ENCODE measurements at regions not wholly inside any gene's neighbourhood (a gene's known extent, or its start where the extent isn't known, plus 50 kb on each side); places are given as distances from the start of the nearest gene placed in this dataset.
"Not testable (repeated sequence)": the region's sequence is repeated elsewhere in the genome, so short reads cannot be mapped to it uniquely, and the experiment has no call there.

DNA sequence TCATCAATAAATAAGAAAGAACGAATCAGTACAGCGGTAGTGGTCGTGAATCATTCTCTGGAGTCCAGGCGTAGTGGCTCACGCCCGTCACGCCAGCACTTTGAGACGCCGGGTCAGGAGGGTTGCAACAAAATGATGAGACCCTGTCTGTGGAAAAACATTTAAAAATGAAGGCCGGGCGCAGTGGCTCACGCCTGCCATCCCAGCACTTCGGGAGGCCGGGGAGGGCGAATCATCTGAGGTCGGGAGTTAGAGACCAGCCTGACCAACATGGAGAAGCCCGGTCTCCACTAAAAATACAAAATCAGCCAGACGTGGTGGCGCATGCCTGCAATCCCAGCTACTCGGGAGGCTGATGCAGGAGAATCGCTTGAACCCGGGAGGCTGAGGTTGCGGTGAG, 111.8 kb upstream of the ANKRD30BL start:
- DNase-seq: not testable (repeated sequence)

DNA sequence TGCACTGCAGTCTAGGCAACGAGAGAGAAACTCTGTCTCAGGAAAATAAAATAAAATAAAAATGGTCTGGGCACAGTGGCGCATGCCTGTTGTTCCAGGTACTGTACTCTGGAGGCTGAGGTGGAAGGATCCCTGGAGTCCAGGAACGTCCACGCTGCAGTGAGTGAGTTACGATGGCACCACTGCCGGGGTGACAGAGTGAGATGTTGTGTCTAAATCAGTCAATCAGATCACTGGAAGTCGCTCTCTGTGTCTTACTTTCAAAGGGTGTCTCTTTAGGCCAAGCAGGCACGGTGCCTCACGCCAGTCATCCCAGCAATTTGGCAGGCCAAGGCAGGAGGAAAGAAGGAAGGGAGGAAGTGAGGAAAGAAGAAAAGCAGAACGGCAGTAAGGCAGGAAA, 112.2 kb upstream of the ANKRD30BL start:
- DNase-seq: no peak

DNA sequence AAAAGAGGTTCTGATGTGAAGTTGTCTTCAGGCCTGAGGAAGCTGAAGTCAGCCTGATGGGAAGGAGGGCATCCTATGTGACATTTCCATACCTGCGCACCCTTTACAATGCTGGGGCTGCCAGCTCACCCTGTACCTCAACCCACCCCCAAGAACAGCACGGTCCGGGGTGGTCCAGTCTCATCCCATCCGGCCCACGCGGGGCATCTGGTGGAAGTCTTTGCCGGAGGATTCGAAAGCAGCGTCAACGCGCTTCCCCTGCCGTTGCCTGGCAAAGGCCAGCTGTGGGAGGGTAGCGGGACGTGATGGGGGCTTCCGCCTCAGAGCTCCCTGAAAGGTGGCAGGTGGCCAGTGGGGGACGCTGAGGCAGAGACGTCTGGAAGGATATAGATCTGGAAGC, 113.6 kb upstream of the ANKRD30BL start:
- DNase-seq: no peak

DNA sequence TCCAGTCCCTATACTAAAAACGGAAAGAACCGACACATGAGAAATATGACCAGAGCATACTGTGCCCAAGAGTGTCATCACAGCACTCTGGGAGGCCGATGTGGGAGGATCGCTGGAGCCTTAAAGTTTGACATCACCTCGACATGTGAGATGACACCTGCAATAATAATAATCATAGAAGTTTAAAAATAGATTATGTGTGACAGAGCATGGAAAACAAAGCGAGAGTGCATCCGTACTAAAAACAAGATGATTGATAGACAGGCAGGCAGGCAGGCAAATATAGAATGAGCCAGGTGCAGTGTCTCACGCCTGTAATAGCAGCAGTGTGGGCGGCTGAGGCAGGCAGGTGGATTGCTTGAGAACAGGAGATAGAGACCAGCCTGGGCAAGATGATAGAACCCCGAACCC, 114.8 kb upstream of the ANKRD30BL start:
- no peak for DNase-seq

DNA sequence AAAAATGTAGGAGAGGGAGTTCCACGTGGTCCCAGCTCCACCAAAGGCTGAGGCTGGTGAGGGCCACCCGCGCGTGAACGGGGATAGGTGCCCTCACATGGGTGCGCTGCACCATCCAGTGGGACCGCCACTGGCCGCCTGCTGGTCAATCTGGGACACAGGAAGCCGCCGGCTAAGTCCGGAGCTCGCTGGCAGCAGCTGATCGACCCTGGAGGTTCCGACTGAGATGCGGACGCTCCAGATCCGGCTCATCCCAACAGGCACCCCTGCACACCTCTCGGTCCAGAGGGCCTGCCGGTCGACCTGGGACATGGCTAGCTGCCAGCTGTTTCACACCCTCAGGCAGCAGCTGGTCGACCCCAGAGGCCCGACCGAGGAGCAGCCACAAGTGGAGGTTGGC, 116.5 kb upstream of the ANKRD30BL start:
- no peak for DNase-seq

DNA sequence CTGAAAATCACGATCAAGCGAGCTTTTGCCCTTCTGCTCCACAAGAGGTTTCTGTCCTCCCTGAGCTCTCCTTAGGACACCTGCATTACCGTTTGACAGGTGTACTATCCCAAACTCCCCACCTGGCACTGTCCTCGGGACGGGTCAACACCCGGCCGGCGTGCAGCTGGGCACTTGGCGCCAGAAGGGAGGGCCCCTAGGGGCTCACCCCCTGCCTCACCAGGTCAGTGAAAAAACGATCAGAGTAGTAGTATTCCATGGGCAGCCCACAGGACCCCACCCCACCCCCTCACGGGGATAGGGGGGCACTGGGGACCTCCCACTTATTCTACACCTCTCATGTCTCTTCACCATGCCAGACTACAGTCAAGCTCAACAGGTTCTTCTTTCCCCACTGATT, 117.6 kb upstream of the ANKRD30BL start:
- DNase-seq: no peak

DNA sequence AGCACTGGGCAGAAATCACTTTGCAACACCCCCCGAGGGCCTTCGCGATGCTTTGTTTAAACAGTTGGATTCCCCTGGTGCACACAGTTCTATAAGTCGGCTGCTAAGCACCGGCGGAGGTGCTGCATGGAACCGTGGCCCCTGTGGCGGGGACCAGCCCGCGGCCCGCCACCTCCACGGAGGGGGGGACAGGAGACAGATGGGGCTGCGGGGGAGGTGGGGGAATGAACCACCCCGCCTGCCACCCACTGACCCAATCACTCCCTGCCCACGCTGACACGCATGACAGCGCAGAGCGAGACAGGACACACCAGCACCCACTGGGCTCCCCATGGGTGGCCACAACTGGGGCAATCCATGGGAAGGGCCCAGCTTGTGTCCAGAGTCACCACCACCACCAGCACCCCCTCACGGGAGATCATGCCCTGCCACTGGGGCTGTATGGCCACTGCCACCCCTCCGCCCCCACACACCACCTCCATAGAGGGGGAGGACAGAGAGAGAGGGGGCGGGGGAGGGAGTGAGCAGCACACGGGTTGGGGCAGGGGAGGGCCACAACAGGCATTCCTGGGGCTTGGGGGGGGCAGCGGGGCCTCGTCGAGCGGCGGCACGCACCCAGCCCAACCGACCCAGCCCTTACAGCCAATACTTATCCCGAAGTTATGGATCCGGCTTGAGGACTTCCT, 118.3 kb upstream of the ANKRD30BL start:
- no peak for DNase-seq

DNA sequence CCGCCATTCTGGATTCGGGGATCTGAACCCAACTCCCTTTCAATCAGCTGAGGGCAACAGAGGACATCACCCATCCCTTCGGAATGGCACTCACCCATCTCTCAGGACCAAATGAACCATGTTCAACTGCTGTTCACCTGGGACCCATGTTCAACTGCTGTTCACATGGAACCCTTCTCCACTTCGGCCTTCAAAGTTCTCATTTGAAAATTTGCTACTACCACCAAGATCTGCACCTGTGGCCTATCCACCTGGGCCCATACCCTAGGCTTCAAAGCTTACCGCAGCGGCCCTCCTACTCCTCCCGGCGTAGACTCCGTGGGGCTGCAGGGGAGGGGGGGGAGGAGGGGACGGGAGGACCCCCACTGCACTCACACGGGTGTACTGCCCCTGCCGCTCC, 119.2 kb upstream of the ANKRD30BL start:
- no peak for DNase-seq

DNA sequence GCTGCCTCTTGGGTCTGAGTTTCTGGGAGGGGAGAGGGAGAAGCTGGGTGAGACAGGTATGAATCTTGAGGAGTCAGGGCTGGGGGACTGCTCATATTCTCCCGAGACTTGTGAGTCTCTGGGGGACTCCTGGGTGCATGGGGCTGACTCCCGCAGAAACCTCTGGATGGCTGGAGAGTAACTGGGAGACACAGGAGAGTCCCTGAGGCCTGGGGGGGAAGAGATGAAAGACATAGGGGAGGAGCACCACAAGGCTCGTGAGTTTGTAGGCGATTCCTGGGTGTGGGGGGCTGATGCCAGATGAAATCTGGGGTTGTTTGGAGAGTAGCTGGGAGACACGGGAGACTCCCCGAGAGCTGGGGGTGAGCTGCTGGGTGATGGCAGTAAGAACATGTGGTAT, 120.4 kb upstream of the ANKRD30BL start:
- DNase-seq: not testable (repeated sequence)

DNA sequence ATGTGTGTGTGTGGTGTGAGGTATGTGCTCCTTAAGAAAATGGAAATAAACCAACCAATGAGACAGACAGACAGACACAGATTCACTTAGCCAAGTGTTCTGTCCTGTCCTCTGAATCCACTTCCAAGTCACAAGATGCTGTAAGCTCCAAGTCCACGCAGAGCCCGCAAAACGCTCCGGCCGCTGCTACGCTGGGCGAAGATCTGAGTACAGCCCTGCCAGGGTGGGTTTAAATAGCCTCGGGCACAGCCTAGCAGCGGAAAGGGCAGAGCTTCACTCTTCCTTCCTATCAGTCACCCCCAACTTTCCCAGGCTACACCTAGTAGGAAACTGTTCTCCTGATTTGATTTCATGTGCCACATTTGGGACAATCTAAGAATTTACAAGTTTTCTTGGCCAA, 121.2 kb upstream of the ANKRD30BL start:
- no peak for DNase-seq

DNA sequence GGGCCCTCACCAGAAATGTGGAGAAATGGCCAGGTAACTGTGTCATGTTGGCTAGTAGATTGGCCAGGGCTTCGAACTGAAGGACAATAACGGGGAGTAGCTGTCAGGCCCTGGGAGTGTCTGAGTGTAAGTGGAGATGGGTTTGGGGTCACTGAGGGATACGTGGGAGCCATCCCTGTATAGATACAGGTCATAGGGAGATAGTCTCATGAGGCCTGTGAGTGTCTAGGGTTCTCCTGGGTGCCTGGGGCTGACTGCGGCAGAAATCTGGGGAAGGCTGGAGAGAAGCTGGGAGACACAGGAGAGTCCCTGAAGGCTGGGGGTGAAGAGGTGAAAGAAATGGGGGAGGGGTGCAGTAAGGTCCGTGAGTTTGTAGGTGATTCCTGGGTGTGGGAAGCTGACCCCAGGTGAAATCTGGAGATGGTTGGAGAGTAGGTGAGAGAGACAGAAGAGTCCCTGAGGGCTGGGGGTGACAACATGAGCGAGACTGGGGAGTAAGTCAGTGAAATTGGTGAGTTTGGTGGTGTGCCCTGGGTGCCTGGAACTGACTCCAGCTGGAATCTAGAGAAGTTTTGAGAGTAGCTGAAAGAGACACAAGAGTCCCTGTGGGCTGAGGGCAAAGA, 124.6 kb upstream of the ANKRD30BL start:
- not testable (repeated sequence) for DNase-seq

DNA sequence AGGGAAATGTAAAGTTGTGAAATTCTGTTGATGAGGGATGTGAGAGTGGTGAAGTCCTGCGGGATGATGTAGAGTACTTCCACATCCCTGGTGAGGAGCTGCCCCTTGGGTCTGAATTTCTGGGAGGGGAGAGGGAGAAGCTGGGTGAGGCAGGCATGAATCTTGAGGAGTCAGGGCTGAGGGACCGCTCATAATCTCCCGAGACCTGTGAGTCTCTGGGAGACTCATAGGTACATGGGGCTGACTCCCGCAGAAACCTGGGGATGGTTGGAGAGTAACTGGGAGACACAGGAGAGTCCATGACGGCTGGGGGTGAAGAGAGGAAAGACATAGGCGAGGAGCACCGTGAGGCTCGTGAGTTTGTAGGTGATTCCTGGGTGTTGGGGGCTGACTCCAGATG, 126.2 kb upstream of the ANKRD30BL start:
- not testable (repeated sequence) for DNase-seq

DNA sequence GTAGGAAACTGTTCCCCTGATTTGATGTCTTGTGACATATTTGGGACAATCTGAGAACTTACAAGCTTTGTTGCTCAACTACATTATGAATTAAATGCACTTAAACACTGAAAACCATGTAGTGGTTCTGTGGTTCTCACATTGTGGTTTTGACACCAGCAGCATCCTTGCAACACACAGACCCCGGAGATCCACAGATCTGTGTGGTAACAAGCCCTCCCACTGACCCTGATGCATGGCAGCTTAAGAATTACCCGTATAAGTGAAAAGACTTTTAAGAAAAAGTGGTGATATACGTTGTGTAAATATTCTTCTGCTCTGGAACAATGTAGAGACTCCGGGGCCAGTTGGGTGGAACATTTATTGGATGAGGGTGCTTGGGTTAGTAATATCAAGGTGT, 127.4 kb upstream of the ANKRD30BL start:
- not testable (repeated sequence) for DNase-seq

DNA sequence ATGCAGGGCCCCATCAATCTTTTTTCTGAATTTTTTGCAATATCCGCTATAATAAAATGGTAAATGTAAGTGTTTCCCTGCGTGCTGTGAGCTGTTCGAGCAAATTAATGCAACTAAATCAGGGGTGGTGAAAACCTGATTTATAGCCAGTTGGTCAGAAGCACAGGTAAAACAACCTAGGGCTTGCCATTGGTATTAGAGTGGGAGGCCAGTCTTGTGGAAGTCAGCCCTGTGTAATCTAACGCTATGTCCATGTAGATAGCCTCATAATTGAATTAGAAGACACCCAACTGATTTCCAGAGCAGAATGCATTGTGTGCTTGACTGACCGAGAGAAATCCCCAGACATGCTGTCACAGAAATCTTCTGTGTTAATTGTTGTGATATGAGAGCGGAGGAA, 126.8 kb upstream of the GPR39 start:
- not testable (repeated sequence) for DNase-seq

DNA sequence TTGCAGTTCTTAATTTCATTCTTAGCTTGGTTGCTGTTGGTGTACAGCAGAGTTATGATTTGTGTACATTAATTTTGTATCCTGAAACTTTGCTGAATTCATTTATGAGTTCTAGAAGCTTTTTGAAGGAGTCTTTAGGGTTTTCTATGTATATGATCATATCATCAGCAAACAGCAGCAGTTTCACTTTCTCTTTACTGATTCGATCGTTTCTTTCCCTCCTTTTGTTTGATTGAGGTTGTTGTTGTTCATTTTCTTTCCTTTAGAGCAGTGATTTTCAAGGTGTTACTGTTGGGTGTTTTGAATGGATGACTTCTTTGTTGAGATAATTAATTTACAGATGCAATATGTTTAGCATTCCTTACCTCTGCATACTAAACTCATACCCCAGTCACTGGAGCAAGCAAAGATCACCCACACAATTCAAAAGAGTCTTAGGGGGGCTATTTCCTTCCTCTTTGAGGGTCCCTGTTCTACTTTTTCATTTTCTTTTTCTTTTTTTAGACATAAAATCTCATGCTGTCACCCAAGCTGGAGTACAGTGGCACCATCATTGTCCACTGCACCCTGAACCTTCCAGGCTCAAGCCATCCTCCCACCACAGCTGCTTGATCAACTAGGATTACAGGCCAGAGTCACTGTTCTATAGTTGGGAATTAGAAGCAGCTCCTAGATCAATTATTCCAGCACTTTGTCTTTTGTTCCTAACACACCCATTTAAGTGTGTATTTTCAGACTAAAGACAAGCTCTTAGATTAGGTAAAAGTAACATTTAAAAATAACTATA, 115.8 kb upstream of the GPR39 start:
- DNase-seq: not testable (repeated sequence)

DNA sequence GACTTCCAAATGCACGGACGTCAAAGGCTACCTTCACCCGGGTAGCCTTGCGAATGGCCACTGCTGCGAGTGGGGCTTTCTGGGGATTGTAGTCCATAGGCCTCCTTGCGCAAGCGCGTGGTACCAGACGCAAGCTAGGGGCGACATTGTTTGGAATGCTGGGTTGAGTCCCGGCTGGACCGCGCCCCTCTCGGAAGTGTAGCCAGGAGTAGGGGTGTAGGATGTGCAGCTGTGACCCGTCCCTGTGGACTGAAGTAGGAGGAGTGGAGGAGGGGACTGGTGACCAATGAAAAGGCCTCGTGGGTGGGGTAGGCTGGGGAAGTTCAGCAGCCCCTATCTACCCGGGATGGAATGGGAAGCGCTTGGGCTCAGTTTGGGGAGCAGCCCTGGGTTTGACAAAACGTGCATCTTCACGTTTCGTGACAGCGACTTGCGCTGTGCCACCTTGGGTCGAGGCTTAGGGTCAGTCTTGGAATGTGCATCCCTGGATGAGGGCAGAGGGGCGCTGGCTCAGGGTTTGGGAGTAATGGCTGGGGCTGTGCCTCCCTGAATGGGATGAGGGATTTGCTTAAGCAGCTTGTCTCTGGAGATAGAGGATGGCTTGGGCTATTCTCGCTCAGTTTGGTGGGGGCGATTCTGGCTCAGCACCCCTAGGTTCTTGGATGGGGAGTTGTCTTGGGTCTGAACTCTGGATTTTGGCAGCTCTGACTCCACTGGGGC, 111.8 kb upstream of the GPR39 start:
- peak; percentile 38 for DNase-seq

DNA sequence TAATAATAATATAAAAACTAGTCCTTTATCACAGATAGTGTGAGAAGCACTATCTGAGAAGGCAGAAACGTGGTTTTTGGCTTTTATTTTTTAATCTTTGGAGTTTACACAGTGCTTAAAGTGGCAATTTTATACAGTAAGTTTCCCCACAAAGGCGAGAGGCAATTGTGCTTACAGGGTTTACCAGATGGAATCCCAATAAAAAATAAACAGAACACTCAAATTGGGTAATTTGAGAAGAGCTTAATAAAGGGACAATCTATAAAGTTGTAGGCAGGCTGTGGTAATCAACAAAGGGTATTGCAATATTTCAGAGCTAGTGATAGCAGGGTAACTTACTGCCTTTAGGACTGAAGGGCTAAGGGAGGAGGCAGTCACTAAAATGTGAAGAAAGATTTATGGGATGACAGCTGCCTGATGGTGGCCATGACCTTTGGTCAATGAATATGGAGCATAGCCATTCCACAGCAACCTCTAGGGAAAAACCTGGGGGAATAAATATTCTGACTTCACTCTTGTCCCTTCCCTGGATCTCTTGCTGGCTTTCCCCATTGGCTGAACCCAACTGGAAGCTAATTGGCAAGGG, 108.9 kb upstream of the GPR39 start:
- DNase-seq: not testable (repeated sequence)

DNA sequence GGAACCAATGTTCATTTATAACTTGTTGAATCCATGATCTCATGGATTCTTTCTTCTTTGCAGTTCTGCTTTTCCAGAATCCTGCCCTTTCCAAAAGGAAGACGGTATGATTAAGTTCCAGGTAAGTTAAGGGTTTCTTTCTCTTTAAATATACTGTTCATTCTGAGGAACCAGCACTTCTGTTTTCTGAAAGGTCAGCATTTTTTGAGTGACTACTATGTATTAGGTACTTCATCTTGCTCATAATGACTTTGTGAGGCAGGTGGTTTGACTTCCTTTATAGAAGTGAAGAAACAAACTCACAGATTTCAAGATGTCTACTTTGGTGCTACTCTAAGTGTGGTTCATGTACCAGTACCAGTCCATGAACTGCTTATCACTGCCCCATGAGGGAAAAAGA, 107.4 kb upstream of the GPR39 start:
- not testable (repeated sequence) for DNase-seq

DNA sequence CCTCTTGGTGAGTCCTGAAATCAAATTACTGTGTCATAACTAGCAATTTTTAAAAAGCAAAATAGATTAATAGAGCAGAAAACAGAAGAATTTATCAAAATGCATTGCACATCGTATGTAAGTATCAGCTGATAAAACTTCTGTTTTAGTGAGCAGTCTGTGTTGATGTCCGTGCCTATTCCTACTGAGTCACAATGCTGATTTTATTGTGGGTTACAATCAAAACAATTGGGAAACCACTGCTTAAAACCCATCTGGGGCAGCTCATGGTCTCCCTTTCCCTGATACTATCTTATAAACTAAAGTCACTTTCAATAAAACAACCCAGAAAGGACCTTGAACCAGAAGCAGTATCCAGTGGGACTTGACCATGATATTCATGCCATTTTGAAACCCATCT, 101.1 kb upstream of the GPR39 start:
- DNase-seq: not testable (repeated sequence)

DNA sequence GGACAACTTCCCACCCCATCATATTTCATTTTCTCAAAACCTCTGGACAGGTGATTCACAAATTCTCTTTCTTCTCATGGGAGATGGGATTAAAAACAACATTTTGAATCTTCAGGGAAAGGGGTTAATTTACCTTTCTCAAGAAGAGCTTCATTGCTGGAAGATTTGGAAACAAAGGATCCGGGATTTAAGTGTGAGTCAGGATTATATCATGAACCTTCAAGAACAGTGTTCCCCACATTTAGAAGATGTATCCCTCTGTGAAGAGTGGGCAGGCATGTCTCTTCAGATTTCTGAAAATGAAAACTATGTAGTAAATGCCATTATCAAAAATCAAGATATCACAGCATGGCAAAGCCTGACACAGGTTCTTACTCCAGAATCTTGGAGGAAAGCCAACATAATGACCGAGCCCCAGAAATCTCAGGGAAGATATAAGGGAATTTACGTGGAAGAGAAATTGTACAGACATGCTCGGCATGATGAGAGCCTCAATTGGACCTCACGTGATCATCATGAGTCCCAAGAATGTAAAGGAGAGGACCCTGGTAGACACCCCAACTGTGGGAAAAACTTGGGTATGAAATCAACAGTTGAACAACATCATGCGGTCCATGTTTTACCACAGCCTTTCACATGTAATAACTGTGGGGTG, 99.5 kb upstream of the GPR39 start:
- DNase-seq: not testable (repeated sequence)

DNA sequence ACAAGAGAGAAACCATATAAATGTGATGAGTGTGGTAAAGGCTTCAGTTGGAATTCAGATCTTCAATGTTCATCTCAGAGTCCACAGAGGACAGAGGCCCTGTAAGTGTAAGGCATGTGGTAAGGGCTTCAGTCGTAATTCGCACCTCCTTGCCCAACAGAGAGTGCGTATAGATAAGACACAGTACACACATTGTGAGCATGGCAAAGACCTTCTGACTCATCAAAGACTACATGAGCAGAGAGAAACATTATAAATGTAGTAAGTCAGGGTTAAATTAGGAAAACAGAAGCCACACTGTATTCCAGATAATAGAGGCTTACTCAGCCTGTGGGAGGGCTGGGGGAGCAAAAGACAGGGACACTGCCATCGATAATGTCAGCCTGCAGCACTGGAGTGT, 98.1 kb upstream of the GPR39 start:
- DNase-seq: not testable (repeated sequence)

DNA sequence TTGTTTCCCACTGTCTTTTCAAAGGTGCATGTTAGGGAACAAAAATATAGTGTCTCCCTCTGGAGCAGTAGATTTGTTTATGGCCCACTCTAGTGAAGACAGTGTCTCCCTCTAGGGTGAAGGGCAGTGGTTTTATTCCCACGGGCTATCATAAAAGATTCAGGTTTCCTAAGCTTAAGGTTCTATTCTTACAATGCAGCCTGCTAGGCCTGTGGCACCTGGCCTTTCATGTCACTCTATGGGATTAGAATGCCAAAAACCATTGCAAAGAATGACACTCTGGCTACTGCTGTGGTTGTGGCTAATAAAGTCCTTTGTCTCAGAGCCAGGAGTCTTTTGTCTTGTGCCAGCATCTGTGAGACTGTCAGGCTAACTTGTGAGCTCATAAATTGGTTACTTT, 92.6 kb upstream of the GPR39 start:
- not testable (repeated sequence) for DNase-seq

Data from kidney glomerular epithelial cell (primary cell).